T-helper 1 cell treated with Interleukin-12 subunit alpha and Interleukin-12 subunit beta and Interleukin-4 antibody, amounts not matched to agents 30 ng/mL and 1 ng/mL, for 36 hours (primary cell): ENCODE measurements at regions not wholly inside any gene's neighbourhood (a gene's known extent, or its start where the extent isn't known, plus 50 kb on each side); places are given as distances from the start of the nearest gene placed in this dataset.

Source experiments
- intact Hi-C: fragments of 100-400 bp; cut with micrococcal nuclease; formaldehyde crosslinking; loops from one replicate; pipeline ENCODE4 v1.15.1; 2024

- intact Hi-C loops: no loop called here
Observed at GRCh38 chr13:111394211-111394922, 73.9 kb downstream of the TEX29 start.

DNA sequence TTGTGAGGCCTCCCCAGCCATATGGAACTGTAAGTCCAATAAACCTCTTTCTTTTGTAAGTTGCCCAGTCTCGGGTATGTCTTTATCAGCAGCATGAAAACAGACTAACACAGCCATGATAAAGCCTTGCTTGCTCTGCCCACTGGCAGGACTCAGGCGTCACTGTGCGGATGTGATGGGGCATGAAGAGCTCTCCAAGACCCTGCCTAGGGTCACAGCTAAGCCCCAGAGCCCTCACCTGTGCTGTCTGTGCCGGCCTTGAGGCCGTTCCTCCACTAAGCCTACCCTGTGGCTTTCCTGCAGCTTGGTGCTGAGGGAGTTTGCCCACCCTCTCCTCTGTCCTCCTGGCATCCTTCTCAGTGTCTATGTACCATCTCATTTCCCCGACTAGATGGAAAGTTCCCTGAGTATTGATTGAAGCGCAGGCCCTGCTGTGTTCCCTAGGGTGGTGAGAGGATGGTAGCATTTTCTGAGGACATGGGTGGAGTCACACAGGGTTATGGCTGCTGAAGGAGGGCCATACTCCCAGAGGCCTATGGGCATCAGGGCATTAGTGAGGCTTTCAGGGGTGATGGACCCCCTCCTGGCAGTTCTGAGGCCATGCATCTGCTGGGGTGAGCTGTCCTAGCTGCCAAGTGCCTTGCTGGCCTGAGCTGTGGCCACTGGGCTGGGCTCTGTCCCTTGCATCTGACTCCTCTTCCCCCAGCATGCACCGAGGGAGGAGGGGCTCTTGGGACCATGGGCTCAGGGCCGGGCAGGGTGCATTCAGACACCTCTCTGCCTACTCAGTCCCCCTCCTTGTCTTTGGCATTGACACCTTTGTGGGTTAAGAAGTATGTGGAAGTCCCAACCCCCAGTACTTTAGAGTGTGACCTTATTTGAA lies 75.3 kb downstream of the TEX29 start:
- intact Hi-C loops: no loop called here

GRCh38 chr13:111396457-111396856 lies 76.0 kb downstream of the TEX29 start:
- intact Hi-C loops: no loop called here

DNA sequence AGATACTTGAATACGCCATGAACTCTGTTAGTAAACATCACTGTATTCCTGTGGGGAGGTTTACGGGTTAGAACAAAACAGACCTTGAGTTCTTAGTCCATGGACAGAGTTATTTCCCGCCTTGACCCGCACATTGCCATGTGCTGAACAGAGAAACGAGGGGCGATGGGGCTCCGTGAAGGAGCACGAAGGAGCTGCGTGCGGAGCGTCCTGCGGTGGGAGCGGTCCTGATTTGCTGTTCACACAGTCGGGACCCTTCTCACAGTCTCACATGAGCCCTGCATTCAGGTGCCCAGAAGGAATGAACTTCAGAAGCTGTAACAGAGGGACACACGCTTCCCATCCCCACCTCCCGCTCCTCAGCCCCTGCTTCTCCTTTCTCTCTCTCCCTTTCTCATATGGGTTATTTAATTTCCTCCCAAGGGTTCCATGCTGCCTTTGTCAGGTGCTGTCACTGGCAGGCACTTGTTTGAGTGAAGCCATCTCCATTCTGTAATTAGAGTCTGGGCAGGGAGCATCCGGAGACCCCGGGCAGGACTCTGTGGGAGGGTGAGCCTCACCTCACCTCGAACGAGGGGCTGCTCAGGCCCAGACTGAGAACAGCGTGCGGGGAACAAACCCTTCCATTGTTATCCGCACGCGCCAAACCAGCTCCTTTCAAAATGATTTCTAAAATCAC lies 76.9 kb downstream of the TEX29 start:
- intact Hi-C loops: no loop called here

DNA sequence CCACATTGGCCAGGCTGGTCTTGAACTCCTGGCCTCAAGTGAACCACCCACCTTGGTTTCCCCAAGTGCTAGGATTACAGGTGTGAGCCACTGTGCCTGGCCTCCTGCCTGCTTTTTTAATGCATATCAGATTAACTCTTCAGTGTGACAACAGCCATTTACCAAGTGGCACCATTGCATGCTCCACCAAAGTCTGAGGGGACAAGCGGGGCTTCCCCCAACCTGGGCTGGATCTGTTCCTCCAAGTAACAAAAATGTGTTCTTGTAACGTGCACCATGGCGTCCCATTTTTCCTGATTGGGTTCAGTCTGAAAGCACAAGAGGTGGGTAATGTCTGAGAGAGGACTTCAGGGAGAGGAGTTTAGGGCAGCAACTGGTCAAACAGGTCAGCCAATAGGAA lies 77.8 kb downstream of the TEX29 start:
- intact Hi-C loops: no loop called here

- intact Hi-C loops: no loop called here
Observed at GRCh38 chr13:111398715-111399299, 78.4 kb downstream of the TEX29 start.

- intact Hi-C loops: no loop called here
Observed at GRCh38 chr13:111399334-111399733, 78.9 kb downstream of the TEX29 start.

- intact Hi-C loops: no loop called here
Observed at GRCh38 chr13:111399776-111400538, 79.5 kb downstream of the TEX29 start.

GRCh38 chr13:111401151-111401550 lies 80.7 kb downstream of the TEX29 start:
- intact Hi-C loops: no loop called here

DNA sequence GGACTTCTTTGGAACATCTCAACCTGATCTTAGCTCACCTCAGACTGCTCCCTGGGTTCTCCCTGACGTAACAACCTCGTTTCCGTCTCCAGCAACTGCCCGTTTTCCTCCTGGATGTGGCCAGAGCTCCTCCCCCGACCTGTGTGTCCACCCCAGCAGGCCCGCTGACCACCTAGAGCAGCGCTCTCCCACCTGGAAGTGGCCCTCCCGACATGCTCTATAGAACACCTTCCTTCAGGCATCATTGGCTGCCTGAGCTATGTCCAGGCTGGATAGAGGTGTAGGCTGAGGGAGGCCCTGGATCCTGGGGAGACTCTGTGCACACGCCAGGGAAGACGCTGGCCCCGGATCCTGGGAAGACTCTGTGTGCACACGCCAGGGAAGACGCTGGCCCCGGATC lies 81.3 kb downstream of the TEX29 start:
- intact Hi-C loops: no loop called here

- intact Hi-C loops: no loop called here
Observed at GRCh38 chr13:111402441-111402840, 82.0 kb downstream of the TEX29 start.

- intact Hi-C loops: no loop called here
Observed at GRCh38 chr13:111403266-111403665, 82.8 kb downstream of the TEX29 start.

DNA sequence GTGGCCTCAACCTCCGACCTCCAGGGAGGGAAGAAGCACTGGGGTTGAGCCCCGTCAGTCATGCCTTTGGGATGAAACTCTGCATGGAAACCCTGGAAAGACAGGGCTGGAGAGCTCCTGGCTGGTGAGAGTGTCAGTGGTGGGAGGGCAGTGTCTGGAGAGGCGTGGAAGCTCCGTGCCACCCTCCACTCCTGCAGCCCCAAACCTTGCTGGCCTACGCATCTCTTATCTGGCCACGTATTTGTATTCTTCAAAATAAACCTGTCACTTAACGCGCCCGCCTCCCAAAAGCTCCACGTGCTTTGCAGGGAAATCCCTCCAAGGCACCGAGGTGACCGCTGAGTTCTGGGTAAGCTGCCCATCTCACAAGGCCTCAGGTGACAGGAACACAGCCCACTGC lies 84.3 kb downstream of the TEX29 start:
- intact Hi-C loops: loop anchor here (1.0 kb wide), 1 partner anchor 337 kb away; no protein-coding TSS in a partner anchor

- intact Hi-C loops: no loop called here
Observed at GRCh38 chr13:111406636-111407035, 86.2 kb downstream of the TEX29 start.

DNA sequence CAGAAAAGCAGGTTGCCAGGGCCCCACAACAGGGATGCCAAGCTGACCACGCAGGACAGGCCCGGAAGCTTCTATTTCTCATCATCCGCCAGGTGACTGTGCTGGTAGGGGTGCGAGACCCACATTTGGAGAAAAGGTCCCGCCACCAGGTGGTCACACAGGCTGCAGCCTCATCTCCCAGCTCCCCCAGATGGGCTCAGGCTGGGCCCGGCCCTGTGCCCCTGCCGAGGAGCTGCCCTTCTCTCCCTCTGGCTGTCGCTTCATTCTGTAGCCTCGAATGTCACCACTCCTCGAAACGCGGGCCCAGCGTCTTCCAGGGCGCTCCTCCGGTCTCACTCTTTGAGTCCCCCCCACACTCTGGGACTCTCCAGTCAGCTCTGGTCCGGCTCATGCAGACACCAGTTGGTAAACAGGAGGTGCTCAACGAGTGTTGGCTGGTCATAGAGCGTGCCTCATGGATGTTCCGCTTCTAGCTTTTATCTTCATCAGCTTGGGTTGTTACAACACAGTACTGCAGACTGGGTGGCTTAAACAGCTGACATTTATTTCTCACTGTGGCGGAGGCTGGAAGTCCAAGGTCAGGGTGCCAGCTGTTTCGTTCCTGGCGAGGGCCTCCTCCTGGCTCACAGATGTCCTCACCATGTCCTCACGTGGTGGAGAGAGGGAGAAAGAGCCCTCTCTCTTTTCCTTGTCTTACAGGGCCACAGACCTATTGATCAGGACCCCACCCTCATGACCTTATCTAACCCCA lies 87.1 kb downstream of the TEX29 start:
- intact Hi-C loops: no loop called here

- intact Hi-C loops: no loop called here
Observed at GRCh38 chr13:111409413-111409812, 89.0 kb downstream of the TEX29 start.

DNA sequence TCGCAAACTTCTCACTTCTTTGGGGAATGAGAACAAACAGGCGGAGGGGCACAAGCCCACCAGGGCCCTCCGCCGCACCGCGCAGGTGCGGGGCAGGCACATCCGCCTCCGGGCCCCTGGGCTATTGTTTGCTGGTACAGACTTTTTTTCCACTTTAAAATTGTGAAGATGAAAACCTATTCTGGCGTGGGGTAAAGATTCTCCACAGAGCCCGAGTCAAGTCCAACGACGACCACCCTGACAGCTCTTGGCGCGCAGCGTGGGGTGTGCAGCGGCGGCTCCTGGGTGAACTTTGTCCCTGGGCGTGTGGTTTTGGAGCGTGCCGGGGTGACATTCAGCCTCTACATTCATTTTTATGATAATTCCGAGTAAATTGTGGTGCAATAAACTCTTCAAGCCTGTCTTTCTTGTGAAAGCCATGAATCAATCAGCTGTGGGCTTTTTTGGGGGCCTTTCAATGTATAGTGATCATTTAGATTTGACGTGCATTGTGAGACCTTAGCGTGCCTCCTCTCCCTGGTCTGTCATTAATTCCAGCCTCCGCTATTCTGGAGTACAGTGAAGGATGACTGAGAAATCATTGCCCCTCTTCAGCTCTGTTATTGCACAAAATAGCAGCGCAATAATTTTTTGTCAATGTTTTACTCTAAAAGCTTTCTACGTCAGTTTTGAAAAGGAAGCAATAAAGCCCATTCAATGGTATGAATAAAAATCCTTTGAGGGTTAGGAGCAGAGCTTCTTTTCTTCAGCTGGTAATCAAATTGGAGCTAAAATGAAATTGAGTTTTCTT lies 90.0 kb downstream of the TEX29 start:
- intact Hi-C loops: no loop called here

- intact Hi-C loops: no loop called here
Observed at GRCh38 chr13:111411151-111411858, 90.9 kb downstream of the TEX29 start.
